Stimulated activated CD4-positive, alpha-beta T cell treated with anti-CD3 and anti-CD28 coated beads, Interleukin-2, amount 100 ng/mL, for 24 hours (primary cell): ENCODE measurements at regions not wholly inside any gene's neighbourhood (a gene's known extent, or its start where the extent isn't known, plus 50 kb on each side); places are given as distances from the start of the nearest gene placed in this dataset.
"Not testable (repeated sequence)": the region's sequence is repeated elsewhere in the genome, so short reads cannot be mapped to it uniquely, and the experiment has no call there.

ENCODE experiments used
- DNase-seq, 2 donors: peaks; one replicate each; pipeline ENCODE4 v3.0.0-alpha.2; 2020

- DNase-seq, result not testable (repeated sequence)
These were observed 1607.5 kb downstream of the RPIA start for GRCh38 chr2:90298983-90299382.

DNA sequence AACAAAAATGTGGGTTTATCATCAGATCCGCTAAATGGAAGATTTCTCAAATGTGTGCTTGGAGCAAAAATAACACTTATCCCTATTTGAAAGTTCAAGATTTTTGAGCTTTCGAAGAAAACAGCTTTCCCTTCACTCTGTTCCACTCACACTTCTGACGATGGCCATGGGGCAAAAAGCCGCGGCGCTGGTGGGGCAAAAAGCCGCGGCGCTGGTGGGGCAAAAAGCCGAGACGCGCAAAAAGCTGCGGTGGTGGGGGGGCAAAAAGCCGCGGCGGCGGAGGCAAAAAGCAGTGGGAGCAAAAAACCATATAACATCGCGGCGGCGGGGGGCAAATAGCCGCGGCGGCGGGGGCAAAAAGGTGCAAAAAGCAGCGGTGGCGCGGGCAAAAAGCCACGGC is 1631.5 kb downstream of the RPIA start:
- not testable (repeated sequence) for DNase-seq

- peak in 1 of 2 donors; percentile 6 for DNase-seq
These were observed 1632.4 kb downstream of the RPIA start for GRCh38 chr2:90323612-90324558.

DNA sequence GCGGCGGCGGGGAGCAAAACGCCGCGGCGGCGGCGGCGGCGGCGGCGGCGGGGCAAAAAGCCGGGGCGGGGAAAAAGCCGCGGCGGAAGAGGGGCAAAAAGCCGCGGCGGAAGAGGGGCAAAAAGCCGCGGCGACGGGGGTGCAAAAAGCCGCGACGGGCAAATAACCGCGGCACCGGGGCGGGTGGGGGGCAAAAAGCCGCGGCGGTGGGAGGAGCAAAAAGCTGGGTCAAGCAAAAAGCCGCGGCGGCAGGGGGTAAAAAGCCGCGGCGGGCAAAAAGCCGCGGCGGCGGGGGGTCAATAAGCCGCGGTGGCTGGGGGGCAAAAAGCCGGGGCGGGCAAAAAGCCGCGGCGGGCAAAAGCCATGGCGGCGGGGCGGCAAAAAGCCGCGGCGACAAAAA is 1633.2 kb downstream of the RPIA start:
- not testable (repeated sequence) for DNase-seq

DNA sequence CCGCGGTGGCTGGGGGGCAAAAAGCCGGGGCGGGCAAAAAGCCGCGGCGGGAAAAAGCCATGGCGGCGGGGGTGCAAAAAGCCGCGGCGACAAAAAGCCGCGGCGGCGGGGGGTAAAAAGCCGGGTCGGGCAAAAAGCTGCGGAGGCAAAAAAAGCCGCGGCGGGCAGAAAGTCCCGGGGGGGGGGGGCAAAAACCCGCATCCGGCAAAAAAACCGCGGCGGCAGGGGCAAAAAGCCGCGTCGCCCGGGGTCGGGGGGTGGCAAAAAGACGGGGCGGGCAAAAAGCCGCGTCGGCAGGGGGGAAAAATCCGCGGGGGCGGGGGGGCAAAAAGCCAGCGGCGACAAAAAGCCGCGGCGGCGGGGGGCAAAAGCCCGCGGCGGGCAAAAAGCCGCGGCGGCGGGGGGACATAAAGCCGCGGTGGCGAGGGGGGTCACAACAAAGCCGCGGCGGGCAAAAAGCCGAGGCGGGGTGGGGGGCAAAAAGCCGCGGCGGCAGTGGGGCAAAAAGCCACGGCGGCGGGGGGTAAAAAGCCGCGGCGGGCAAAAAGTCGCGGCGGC is 1634.4 kb downstream of the RPIA start:
- not testable (repeated sequence) for DNase-seq

GRCh38 chr2:90355546-90355945 is 1664.1 kb downstream of the RPIA start:
- not testable (repeated sequence) for DNase-seq

GRCh38 chr2:90359344-90359743 is 1667.9 kb downstream of the RPIA start:
- not testable (repeated sequence) for DNase-seq

GRCh38 chr2:90359887-90360730 is 1668.6 kb downstream of the RPIA start:
- not testable (repeated sequence) for DNase-seq

- DNase-seq, result peak in 1 of 2 donors; percentile 0
These were observed 1669.2 kb downstream of the RPIA start for GRCh38 chr2:90360731-90361035.
